Brain microvascular endothelial cell (primary cell): ENCODE measurements at regions not wholly inside any gene's neighbourhood (a gene's known extent, or its start where the extent isn't known, plus 50 kb on each side); places are given as distances from the start of the nearest gene placed in this dataset.
A peak's percentile ranks its signal among the peaks of the same experiment; 100 is the strongest.

Experiments used
- DNase-seq: peaks from one replicate; pipeline ENCODE4 v3.0.0-alpha.2; 2020
- H3K27ac ChIP-seq: fragments of 250-450 bp; sonication (Bioruptor Pico); 2 replicates; pipeline ENCODE4 v1.5.1; 2020; ENCODE audit warnings: mild to moderate bottlenecking, moderate library complexity
- H3K27me3 ChIP-seq: fragments of 250-450 bp; sonication (Bioruptor Pico); replicated peaks from 2 replicates; pipeline ENCODE4 v1.5.1; 2020; ENCODE audit warnings: mild to moderate bottlenecking
- H3K36me3 ChIP-seq: fragments of 250-450 bp; sonication (Bioruptor Pico); replicated peaks from 2 replicates; pipeline ENCODE4 v1.5.1; 2020; ENCODE audit warnings: mild to moderate bottlenecking
- H3K4me3 ChIP-seq: 2 replicates; pipeline ENCODE4 v1.5.1; 2011; ENCODE audit warnings: low read depth, mild to moderate bottlenecking, control low read depth, low read length, moderate library complexity
- CTCF ChIP-seq: IDR thresholded peaks from 2 replicates; pipeline ENCODE4 v1.5.1; 2011; ENCODE audit warnings: low read depth, mild to moderate bottlenecking, moderate library complexity, low read length, control low read depth, inconsistent platforms; ENCODE audit errors: missing control alignments
- in situ Hi-C: cut with HindIII; loops from 2 replicates; pipeline ENCODE4 v1.10.0; 2017; ENCODE audit warnings: low sequenced_read_pairs, low pct_ligation_motif_present

GRCh38 chr12:24366514-24366913 lies 417.0 kb upstream of the SOX5 start:
- H3K27ac ChIP-seq, result no peak overlapping the region
- no peak for TF ChIP-seq CTCF
- no peak for DNase-seq
- no peak overlapping the region for H3K4me3 ChIP-seq
- in situ Hi-C loops, result no loop called here
- H3K36me3 ChIP-seq, result no peaks in the 10 kb centered on the region
- no peaks in the 10 kb centered on the region for H3K27me3 ChIP-seq

GRCh38 chr12:24364921-24365320 lies 415.5 kb upstream of the SOX5 start:
- H3K4me3 ChIP-seq, result no peak overlapping the region
- in situ Hi-C loops, result no loop called here
- H3K27me3 ChIP-seq, result no peaks in the 10 kb centered on the region
- no peak overlapping the region for H3K27ac ChIP-seq
- no peak for TF ChIP-seq CTCF
- DNase-seq, result no peak
- no peaks in the 10 kb centered on the region for H3K36me3 ChIP-seq

GRCh38 chr12:24363177-24363754 lies 413.8 kb upstream of the SOX5 start:
- in situ Hi-C loops, result no loop called here
- Histone ChIP-seq H3K36me3 (no peaks in the 10 kb centered on the region), H3K4me3 (no peak overlapping the region), H3K27me3 (no peaks in the 10 kb centered on the region), H3K27ac (no peak overlapping the region)
- TF ChIP-seq CTCF, result no peak
- DNase-seq, result no peak

GRCh38 chr12:24361877-24362580 lies 412.6 kb upstream of the SOX5 start:
- no peak for DNase-seq
- in situ Hi-C loops, result no loop called here
- H3K4me3 ChIP-seq, result no peak overlapping the region
- no peak for TF ChIP-seq CTCF
- H3K36me3 ChIP-seq, result no peaks in the 10 kb centered on the region
- no peaks in the 10 kb centered on the region for H3K27me3 ChIP-seq
- no peak overlapping the region for H3K27ac ChIP-seq

- Histone ChIP-seq H3K4me3 (no peak overlapping the region), H3K27me3 (no peaks in the 10 kb centered on the region), H3K27ac (no peak overlapping the region), H3K36me3 (no peaks in the 10 kb centered on the region)
- in situ Hi-C loops, result no loop called here
- DNase-seq, result peak; percentile 22
- TF ChIP-seq CTCF, result no peak
These were observed 411.4 kb upstream of the SOX5 start for GRCh38 chr12:24360907-24361306.

- in situ Hi-C loops, result no loop called here
- Histone ChIP-seq H3K36me3 (no peaks in the 10 kb centered on the region), H3K4me3 (no peak overlapping the region), H3K27me3 (no peaks in the 10 kb centered on the region), H3K27ac (no peak overlapping the region)
- TF ChIP-seq CTCF, result no peak
- DNase-seq, result no peak
These were observed 411.0 kb upstream of the SOX5 start for GRCh38 chr12:24360461-24360860.
